T-helper 17 cell (primary cell): ENCODE measurements at regions not wholly inside any gene's neighbourhood (a gene's known extent, or its start where the extent isn't known, plus 50 kb on each side); places are given as distances from the start of the nearest gene placed in this dataset.

Experiments used
- ATAC-seq: fragments of 150-1000 bp; cut with Tn5 transposase; 2 replicates; pipeline ENCODE4 v1.10.0; 2021; ENCODE audit warnings: mild to moderate bottlenecking, moderate library complexity
- DNase-seq, 3 donors: peaks; one replicate each; pipeline versions ENCODE4 v3.0.0 to v3.0.0-alpha.2; 2020 to 2021
- H3K9me3 ChIP-seq: one replicate; pipeline ENCODE4 v1.7.0; 2013; ENCODE audit warnings: low read length, mild to moderate bottlenecking; ENCODE audit not compliant: control insufficient read depth, poor library complexity, severe bottlenecking
- H3K27ac Mint-ChIP-seq: one replicate; pipeline ENCODE4 v1.8.0; 2022; ENCODE audit warnings: mild to moderate bottlenecking, moderate library complexity, mixed read lengths
- H3K27me3 Mint-ChIP-seq: one replicate; pipeline ENCODE4 v1.8.0; 2022; ENCODE audit warnings: mixed read lengths
- H3K36me3 Mint-ChIP-seq: one replicate; pipeline ENCODE4 v1.8.0; 2022; ENCODE audit warnings: low read depth, mixed read lengths
- H3K4me1 Mint-ChIP-seq: one replicate; pipeline ENCODE4 v1.8.0; 2022; ENCODE audit warnings: mild to moderate bottlenecking, mixed read lengths
- H3K4me3 Mint-ChIP-seq: one replicate; pipeline ENCODE4 v1.8.0; 2022; ENCODE audit warnings: mild to moderate bottlenecking, moderate library complexity, mixed read lengths

- H3K9me3 ChIP-seq = no peaks in the 10 kb centered on the region
- no peak overlapping the region for H3K27ac Mint-ChIP-seq
- H3K27me3 Mint-ChIP-seq = peaks cover 6% of the 10 kb centered on the region
- no peak for ATAC-seq
- H3K4me1 Mint-ChIP-seq = no peaks in the 10 kb centered on the region
- H3K4me3 Mint-ChIP-seq = no peak overlapping the region
- H3K36me3 Mint-ChIP-seq = peaks cover 2% of the 10 kb centered on the region
- no peak for DNase-seq
Measured at GRCh38 chr2:222100704-222101699, 197.8 kb downstream of the PAX3 start.

- Mint-ChIP-seq H3K27me3 (no peaks in the 10 kb centered on the region), H3K4me1 (no peaks in the 10 kb centered on the region), H3K4me3 (no peak overlapping the region), H3K36me3 (peaks cover 2% of the 10 kb centered on the region), H3K27ac (no peak overlapping the region)
- ATAC-seq = no peak
- DNase-seq = no peak
- no peaks in the 10 kb centered on the region for H3K9me3 ChIP-seq
Measured at GRCh38 chr2:222088561-222088960, 210.2 kb downstream of the PAX3 start.

- no peaks in the 10 kb centered on the region for H3K4me1 Mint-ChIP-seq
- no peaks in the 10 kb centered on the region for H3K27me3 Mint-ChIP-seq
- no peaks in the 10 kb centered on the region for H3K9me3 ChIP-seq
- H3K4me3 Mint-ChIP-seq = no peak overlapping the region
- no peak for DNase-seq
- ATAC-seq = no peak
- peaks cover 2% of the 10 kb centered on the region for H3K36me3 Mint-ChIP-seq
- H3K27ac Mint-ChIP-seq = no peak overlapping the region
Measured at GRCh38 chr2:222087998-222088397, 210.8 kb downstream of the PAX3 start.

GRCh38 chr2:222082201-222082600, 216.6 kb downstream of the PAX3 start:
- DNase-seq = no peak
- Mint-ChIP-seq H3K4me3 (no peak overlapping the region), H3K27ac (no peak overlapping the region), H3K36me3 (peaks cover 2% of the 10 kb centered on the region), H3K27me3 (peaks cover 20% of the 10 kb centered on the region), H3K4me1 (no peaks in the 10 kb centered on the region)
- H3K9me3 ChIP-seq = no peaks in the 10 kb centered on the region
- no peak for ATAC-seq

GRCh38 chr2:222080141-222080540, 218.7 kb downstream of the PAX3 start:
- DNase-seq (no peak), ATAC-seq (no peak)
- Mint-ChIP-seq H3K36me3 (peaks cover 2% of the 10 kb centered on the region), H3K4me3 (no peak overlapping the region), H3K4me1 (no peaks in the 10 kb centered on the region), H3K27ac (no peak overlapping the region), H3K27me3 (peaks cover 20% of the 10 kb centered on the region)
- no peaks in the 10 kb centered on the region for H3K9me3 ChIP-seq

- no peaks in the 10 kb centered on the region for H3K4me1 Mint-ChIP-seq
- H3K4me3 Mint-ChIP-seq = no peak overlapping the region
- no peaks in the 10 kb centered on the region for H3K36me3 Mint-ChIP-seq
- no peak for DNase-seq
- ATAC-seq = no peak
- H3K9me3 ChIP-seq = no peaks in the 10 kb centered on the region
- H3K27me3 Mint-ChIP-seq = peaks cover 33% of the 10 kb centered on the region
- H3K27ac Mint-ChIP-seq = no peak overlapping the region
Measured at GRCh38 chr2:222076973-222077690, 221.7 kb downstream of the PAX3 start.

- H3K36me3 Mint-ChIP-seq = no peaks in the 10 kb centered on the region
- DNase-seq (no peak), ATAC-seq (no peak)
- peaks cover 42% of the 10 kb centered on the region for H3K27me3 Mint-ChIP-seq
- H3K4me3 Mint-ChIP-seq = no peak overlapping the region
- no peak overlapping the region for H3K27ac Mint-ChIP-seq
- H3K9me3 ChIP-seq = no peaks in the 10 kb centered on the region
- no peaks in the 10 kb centered on the region for H3K4me1 Mint-ChIP-seq
Measured at GRCh38 chr2:222074674-222075073, 224.1 kb downstream of the PAX3 start.

GRCh38 chr2:222071911-222072310, 226.9 kb downstream of the PAX3 start:
- no peak for DNase-seq
- Mint-ChIP-seq H3K27ac (no peak overlapping the region), H3K4me1 (no peaks in the 10 kb centered on the region), H3K27me3 (peaks cover 24% of the 10 kb centered on the region), H3K36me3 (no peaks in the 10 kb centered on the region), H3K4me3 (no peak overlapping the region)
- no peak for ATAC-seq
- H3K9me3 ChIP-seq = no peaks in the 10 kb centered on the region

- Mint-ChIP-seq H3K36me3 (no peaks in the 10 kb centered on the region), H3K27ac (no peak overlapping the region), H3K27me3 (peaks cover 22% of the 10 kb centered on the region), H3K4me3 (no peak overlapping the region), H3K4me1 (no peaks in the 10 kb centered on the region)
- no peaks in the 10 kb centered on the region for H3K9me3 ChIP-seq
- ATAC-seq (no peak), DNase-seq (no peak)
Measured at GRCh38 chr2:222064286-222064685, 234.5 kb downstream of the PAX3 start.

GRCh38 chr2:222058819-222059445, 239.9 kb downstream of the PAX3 start:
- H3K27ac Mint-ChIP-seq = no peak overlapping the region
- ATAC-seq = no peak
- H3K36me3 Mint-ChIP-seq = no peaks in the 10 kb centered on the region
- H3K4me3 Mint-ChIP-seq = no peak overlapping the region
- no peak for DNase-seq
- no peaks in the 10 kb centered on the region for H3K4me1 Mint-ChIP-seq
- H3K27me3 Mint-ChIP-seq = peaks cover 57% of the 10 kb centered on the region
- H3K9me3 ChIP-seq = no peaks in the 10 kb centered on the region

GRCh38 chr2:222057347-222058073, 241.3 kb downstream of the PAX3 start:
- Mint-ChIP-seq H3K4me1 (peaks cover 2% of the 10 kb centered on the region), H3K36me3 (peaks cover 3% of the 10 kb centered on the region), H3K27ac (no peak overlapping the region), H3K4me3 (no peak overlapping the region), H3K27me3 (peaks cover 62% of the 10 kb centered on the region)
- H3K9me3 ChIP-seq = no peaks in the 10 kb centered on the region
- no peak for DNase-seq
- no peak for ATAC-seq

- H3K27me3 Mint-ChIP-seq = peaks cover 63% of the 10 kb centered on the region
Measured at GRCh38 chr2:222055328-222055727, 243.5 kb downstream of the PAX3 start.

GRCh38 chr2:222054813-222055212, 244.0 kb downstream of the PAX3 start:
- no peaks in the 10 kb centered on the region for H3K9me3 ChIP-seq
- no peak overlapping the region for H3K27ac Mint-ChIP-seq
- no peak overlapping the region for H3K4me3 Mint-ChIP-seq
- peaks cover 3% of the 10 kb centered on the region for H3K36me3 Mint-ChIP-seq
- H3K4me1 Mint-ChIP-seq = peaks cover 2% of the 10 kb centered on the region
- peaks cover 62% of the 10 kb centered on the region for H3K27me3 Mint-ChIP-seq
- DNase-seq (no peak), ATAC-seq (no peak)

More at GRCh38 chr2:222055328-222055727, 243.5 kb downstream of the PAX3 start:
- H3K9me3 ChIP-seq = no peaks in the 10 kb centered on the region
- Mint-ChIP-seq H3K27ac (no peak overlapping the region), H3K4me3 (no peak overlapping the region), H3K4me1 (peaks cover 2% of the 10 kb centered on the region), H3K36me3 (peaks cover 3% of the 10 kb centered on the region)
- ATAC-seq = no peak
- no peak for DNase-seq
